ENCODE measurements at regions not wholly inside any gene's neighbourhood (a gene's known extent, or its start where the extent isn't known, plus 50 kb on each side); places are given as distances from the start of the nearest gene placed in this dataset.

DNA sequence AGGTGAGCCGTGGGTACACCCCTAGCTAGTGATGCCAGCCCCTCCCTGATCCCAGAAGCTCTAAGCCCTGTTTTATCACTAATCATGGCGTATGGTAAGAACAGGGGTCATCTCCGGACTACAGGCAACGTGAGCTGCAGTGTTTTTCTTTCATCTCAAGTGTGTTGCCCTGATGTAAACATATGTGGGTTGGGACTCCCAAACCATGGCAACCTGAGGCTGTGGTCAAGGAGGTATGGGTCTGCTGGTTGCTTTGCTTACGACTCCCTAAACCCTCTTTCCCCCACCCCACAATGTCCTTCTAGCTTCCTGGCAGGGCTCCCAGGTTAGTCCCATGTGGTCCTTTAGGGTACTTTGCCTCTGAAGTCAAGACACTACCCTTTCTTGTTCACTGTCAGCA, 53.6 kb upstream of the AFF3 start:
- TF ChIP-seq, protein P1, sequence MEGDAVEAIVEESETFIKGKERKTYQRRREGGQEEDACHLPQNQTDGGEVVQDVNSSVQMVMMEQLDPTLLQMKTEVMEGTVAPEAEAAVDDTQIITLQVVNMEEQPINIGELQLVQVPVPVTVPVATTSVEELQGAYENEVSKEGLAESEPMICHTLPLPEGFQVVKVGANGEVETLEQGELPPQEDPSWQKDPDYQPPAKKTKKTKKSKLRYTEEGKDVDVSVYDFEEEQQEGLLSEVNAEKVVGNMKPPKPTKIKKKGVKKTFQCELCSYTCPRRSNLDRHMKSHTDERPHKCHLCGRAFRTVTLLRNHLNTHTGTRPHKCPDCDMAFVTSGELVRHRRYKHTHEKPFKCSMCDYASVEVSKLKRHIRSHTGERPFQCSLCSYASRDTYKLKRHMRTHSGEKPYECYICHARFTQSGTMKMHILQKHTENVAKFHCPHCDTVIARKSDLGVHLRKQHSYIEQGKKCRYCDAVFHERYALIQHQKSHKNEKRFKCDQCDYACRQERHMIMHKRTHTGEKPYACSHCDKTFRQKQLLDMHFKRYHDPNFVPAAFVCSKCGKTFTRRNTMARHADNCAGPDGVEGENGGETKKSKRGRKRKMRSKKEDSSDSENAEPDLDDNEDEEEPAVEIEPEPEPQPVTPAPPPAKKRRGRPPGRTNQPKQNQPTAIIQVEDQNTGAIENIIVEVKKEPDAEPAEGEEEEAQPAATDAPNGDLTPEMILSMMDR (conservative IDR thresholded peaks at IDR 0.05; ENCODE audit: low read length), result no peak
- no peak for TF ChIP-seq EZH2phosphoT487 (IDR thresholded peaks at IDR 0.05; ENCODE audit: borderline replicate concordance, low read depth, low read length)

All from OCI-LY7 (cell line).